ENCODE measurements at regions not wholly inside any gene's neighbourhood (a gene's known extent, or its start where the extent isn't known, plus 50 kb on each side); places are given as distances from the start of the nearest gene placed in this dataset.

GRCh38 chr6:144639654-144640053 is 354.5 kb downstream of the UTRN start:
- Mint-ChIP-seq H3K36me3 (ENCODE audit: unreplicated experiment) (no peaks in the 10 kb centered on the region), H3K27ac (ENCODE audit: unreplicated experiment) (no peak overlapping the region), H3K4me1 (ENCODE audit: low read depth, unreplicated experiment) (peaks cover 8% of the 10 kb centered on the region), H3K4me3 (ENCODE audit: unreplicated experiment) (no peak overlapping the region), H3K9me3 (ENCODE audit: unreplicated experiment) (no peaks in the 10 kb centered on the region), H3K27me3 (ENCODE audit: unreplicated experiment) (peaks cover 2% of the 10 kb centered on the region)
- DNase-seq: no peak
- TF ChIP-seq CTCF (IDR thresholded peaks at IDR 0.05; ENCODE audit: partially characterized antibody, unreplicated experiment): no peak

- no peak for DNase-seq
- TF ChIP-seq CTCF (IDR thresholded peaks at IDR 0.05; ENCODE audit: partially characterized antibody, unreplicated experiment): no peak
- Mint-ChIP-seq H3K36me3 (ENCODE audit: unreplicated experiment) (no peaks in the 10 kb centered on the region), H3K4me1 (ENCODE audit: low read depth, unreplicated experiment) (peaks cover 8% of the 10 kb centered on the region), H3K9me3 (ENCODE audit: unreplicated experiment) (no peaks in the 10 kb centered on the region), H3K27me3 (ENCODE audit: unreplicated experiment) (no peaks in the 10 kb centered on the region), H3K27ac (ENCODE audit: unreplicated experiment) (no peak overlapping the region), H3K4me3 (ENCODE audit: unreplicated experiment) (no peak overlapping the region)
These were observed 356.2 kb downstream of the UTRN start for GRCh38 chr6:144641286-144641685.

DNA sequence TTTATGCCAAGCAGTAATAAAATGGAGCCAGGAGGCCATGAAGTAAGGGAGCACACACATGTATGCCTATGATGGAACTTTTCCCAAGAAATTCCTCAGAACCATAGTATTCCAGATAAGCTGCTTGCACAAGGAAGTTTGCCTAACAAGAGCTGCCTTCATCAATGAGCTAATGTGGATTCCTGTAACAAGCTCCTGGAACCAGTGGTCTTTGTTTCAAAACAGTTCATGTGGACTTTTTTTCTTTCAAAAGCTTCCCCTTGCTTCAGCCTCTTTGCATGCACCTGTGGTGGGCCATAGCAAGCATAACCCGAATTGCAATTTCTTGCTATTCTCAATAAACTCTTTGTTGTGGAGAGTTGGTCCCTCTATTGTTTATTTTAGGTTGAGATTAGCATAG is 359.6 kb downstream of the UTRN start:
- DNase-seq: no peak
- H3K4me1 Mint-ChIP-seq (ENCODE audit: low read depth, unreplicated experiment): peaks cover 5% of the 10 kb centered on the region
- no peak for TF ChIP-seq CTCF (IDR thresholded peaks at IDR 0.05; ENCODE audit: partially characterized antibody, unreplicated experiment)
- H3K36me3 Mint-ChIP-seq (ENCODE audit: unreplicated experiment): no peaks in the 10 kb centered on the region
- H3K27ac Mint-ChIP-seq (ENCODE audit: unreplicated experiment): no peak overlapping the region
- no peak overlapping the region for H3K4me3 Mint-ChIP-seq (ENCODE audit: unreplicated experiment)
- no peaks in the 10 kb centered on the region for H3K9me3 Mint-ChIP-seq (ENCODE audit: unreplicated experiment)
- H3K27me3 Mint-ChIP-seq (ENCODE audit: unreplicated experiment): no peaks in the 10 kb centered on the region

DNA sequence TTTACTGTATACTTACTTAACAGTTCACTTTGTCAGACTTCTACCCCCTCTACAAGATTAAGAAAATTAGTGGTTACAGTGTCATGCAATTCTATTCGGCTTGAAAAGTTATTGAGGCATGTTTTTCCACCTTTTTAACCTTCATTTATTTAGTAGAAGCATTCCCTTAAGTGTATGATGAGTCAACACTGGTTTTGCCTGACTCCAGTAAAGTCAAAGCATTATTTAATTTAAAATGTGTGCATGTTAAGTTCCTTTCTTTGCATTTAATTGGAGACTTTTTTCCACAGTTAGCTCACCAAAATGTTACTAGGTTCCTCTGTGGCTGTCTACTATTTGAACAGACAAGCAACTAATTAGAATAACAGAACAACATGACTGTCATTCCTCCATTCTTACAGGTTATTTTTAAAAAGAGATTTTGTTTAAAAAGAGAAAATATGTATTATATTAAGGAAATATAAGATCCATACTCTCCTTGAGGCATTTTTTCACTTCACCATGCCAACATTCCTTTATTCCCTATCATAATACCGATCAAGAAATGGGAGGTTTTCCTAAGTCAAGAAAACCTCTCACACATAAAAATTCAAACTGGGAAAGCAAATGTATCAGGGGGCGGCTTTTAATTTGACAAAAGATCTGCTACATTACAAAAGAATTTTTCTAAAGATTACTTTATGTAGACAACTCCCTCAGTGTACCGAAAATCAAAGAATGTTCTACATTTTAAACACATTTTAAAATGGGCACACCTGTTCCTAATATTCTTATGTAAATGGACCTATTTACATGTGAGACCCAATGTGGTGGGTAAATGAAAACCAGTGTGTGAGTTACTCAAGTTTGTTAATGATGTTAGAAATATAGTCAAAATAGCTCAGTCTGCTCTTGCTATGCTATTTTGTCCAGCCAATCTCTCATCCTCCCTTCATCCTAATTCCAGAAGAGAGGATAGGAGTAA is 361.2 kb downstream of the UTRN start:
- no peak overlapping the region for H3K4me3 Mint-ChIP-seq (ENCODE audit: unreplicated experiment)

More for the DNA sequence above, 361.2 kb downstream of the UTRN start:
- no peak for DNase-seq
- Mint-ChIP-seq H3K36me3 (ENCODE audit: unreplicated experiment) (no peaks in the 10 kb centered on the region), H3K9me3 (ENCODE audit: unreplicated experiment) (peaks cover 3% of the 10 kb centered on the region), H3K27ac (ENCODE audit: unreplicated experiment) (no peak overlapping the region), H3K4me1 (ENCODE audit: low read depth, unreplicated experiment) (peaks cover 5% of the 10 kb centered on the region), H3K27me3 (ENCODE audit: unreplicated experiment) (no peaks in the 10 kb centered on the region)
- no peak for TF ChIP-seq CTCF (IDR thresholded peaks at IDR 0.05; ENCODE audit: partially characterized antibody, unreplicated experiment)
